Endothelial cell (in vitro differentiated cells): ENCODE measurements at regions not wholly inside any gene's neighbourhood (a gene's known extent, or its start where the extent isn't known, plus 50 kb on each side); places are given as distances from the start of the nearest gene placed in this dataset.

Experiments
- DNase-seq: peaks from one replicate; pipeline ENCODE4 v3.0.0; 2021; ENCODE audit warnings: low spot score
- H3K27ac Mint-ChIP-seq: one replicate; pipeline ENCODE4 v1.8.0; 2021; ENCODE audit warnings: mixed read lengths, inconsistent platforms; ENCODE audit not compliant: unreplicated experiment
- H3K27me3 Mint-ChIP-seq: one replicate; pipeline ENCODE4 v1.8.0; 2021; ENCODE audit warnings: mild to moderate bottlenecking, moderate library complexity, mixed read lengths, inconsistent platforms; ENCODE audit not compliant: unreplicated experiment
- H3K36me3 Mint-ChIP-seq: one replicate; pipeline ENCODE4 v1.8.0; 2021; ENCODE audit warnings: mild to moderate bottlenecking, low read depth, mixed read lengths, inconsistent platforms; ENCODE audit not compliant: unreplicated experiment
- H3K4me1 Mint-ChIP-seq: one replicate; pipeline ENCODE4 v1.8.0; 2021; ENCODE audit warnings: mild to moderate bottlenecking, mixed read lengths, inconsistent platforms; ENCODE audit not compliant: unreplicated experiment
- H3K4me3 Mint-ChIP-seq: one replicate; pipeline ENCODE4 v1.8.0; 2021; ENCODE audit warnings: mild to moderate bottlenecking, mixed read lengths, inconsistent platforms; ENCODE audit not compliant: unreplicated experiment
- H3K9me3 Mint-ChIP-seq: one replicate; pipeline ENCODE4 v1.8.0; 2021; ENCODE audit warnings: mixed read lengths, inconsistent platforms; ENCODE audit not compliant: unreplicated experiment
- CTCF ChIP-seq: fragments of 200-600 bp; sonication (generic); IDR thresholded peaks from one replicate; pipeline ENCODE4 v1.5.0; 2021; ENCODE audit warnings: antibody characterized with exemption; ENCODE audit not compliant: unreplicated experiment

GRCh38 chr6:117126213-117126612 is 139.1 kb upstream of the VGLL2 start:
- no peaks in the 10 kb centered on the region for H3K36me3 Mint-ChIP-seq
- no peak overlapping the region for H3K27ac Mint-ChIP-seq
- no peak for TF ChIP-seq CTCF
- DNase-seq = no peak
- no peaks in the 10 kb centered on the region for H3K4me1 Mint-ChIP-seq
- peaks cover 4% of the 10 kb centered on the region for H3K27me3 Mint-ChIP-seq
- H3K4me3 Mint-ChIP-seq = no peak overlapping the region
- H3K9me3 Mint-ChIP-seq = no peaks in the 10 kb centered on the region

GRCh38 chr6:117128052-117128451 is 137.3 kb upstream of the VGLL2 start:
- Mint-ChIP-seq H3K4me1 (no peaks in the 10 kb centered on the region), H3K27me3 (peaks cover 2% of the 10 kb centered on the region), H3K36me3 (no peaks in the 10 kb centered on the region), H3K27ac (no peak overlapping the region), H3K9me3 (no peaks in the 10 kb centered on the region), H3K4me3 (no peak overlapping the region)
- no peak for DNase-seq
- no peak for TF ChIP-seq CTCF

GRCh38 chr6:117130125-117130524 is 135.2 kb upstream of the VGLL2 start:
- no peak for TF ChIP-seq CTCF
- no peaks in the 10 kb centered on the region for H3K4me1 Mint-ChIP-seq
- H3K36me3 Mint-ChIP-seq = no peaks in the 10 kb centered on the region
- no peak for DNase-seq
- peaks cover 2% of the 10 kb centered on the region for H3K27me3 Mint-ChIP-seq
- H3K4me3 Mint-ChIP-seq = no peak overlapping the region
- no peak overlapping the region for H3K27ac Mint-ChIP-seq
- H3K9me3 Mint-ChIP-seq = no peaks in the 10 kb centered on the region

GRCh38 chr6:117136702-117137101 is 128.7 kb upstream of the VGLL2 start:
- no peak for TF ChIP-seq CTCF
- Mint-ChIP-seq H3K27ac (no peak overlapping the region), H3K36me3 (no peaks in the 10 kb centered on the region), H3K4me3 (no peak overlapping the region), H3K9me3 (no peaks in the 10 kb centered on the region), H3K27me3 (no peaks in the 10 kb centered on the region), H3K4me1 (peaks cover 8% of the 10 kb centered on the region)
- DNase-seq = no peak

GRCh38 chr6:117137711-117138110 is 127.6 kb upstream of the VGLL2 start:
- DNase-seq = no peak
- Mint-ChIP-seq H3K9me3 (no peaks in the 10 kb centered on the region), H3K4me1 (peaks cover 8% of the 10 kb centered on the region), H3K36me3 (no peaks in the 10 kb centered on the region), H3K4me3 (no peak overlapping the region), H3K27me3 (no peaks in the 10 kb centered on the region), H3K27ac (no peak overlapping the region)
- no peak for TF ChIP-seq CTCF
